Endothelial cell (in vitro differentiated cells): ENCODE measurements at regions not wholly inside any gene's neighbourhood (a gene's known extent, or its start where the extent isn't known, plus 50 kb on each side); places are given as distances from the start of the nearest gene placed in this dataset.

Experiments
- DNase-seq: peaks from one replicate; pipeline ENCODE4 v3.0.0; 2021; ENCODE audit warnings: low spot score
- H3K27ac Mint-ChIP-seq: one replicate; pipeline ENCODE4 v1.8.0; 2021; ENCODE audit warnings: mixed read lengths, inconsistent platforms; ENCODE audit not compliant: unreplicated experiment
- H3K27me3 Mint-ChIP-seq: one replicate; pipeline ENCODE4 v1.8.0; 2021; ENCODE audit warnings: mild to moderate bottlenecking, moderate library complexity, mixed read lengths, inconsistent platforms; ENCODE audit not compliant: unreplicated experiment
- H3K36me3 Mint-ChIP-seq: one replicate; pipeline ENCODE4 v1.8.0; 2021; ENCODE audit warnings: mild to moderate bottlenecking, low read depth, mixed read lengths, inconsistent platforms; ENCODE audit not compliant: unreplicated experiment
- H3K4me1 Mint-ChIP-seq: one replicate; pipeline ENCODE4 v1.8.0; 2021; ENCODE audit warnings: mild to moderate bottlenecking, mixed read lengths, inconsistent platforms; ENCODE audit not compliant: unreplicated experiment
- H3K4me3 Mint-ChIP-seq: one replicate; pipeline ENCODE4 v1.8.0; 2021; ENCODE audit warnings: mild to moderate bottlenecking, mixed read lengths, inconsistent platforms; ENCODE audit not compliant: unreplicated experiment
- H3K9me3 Mint-ChIP-seq: one replicate; pipeline ENCODE4 v1.8.0; 2021; ENCODE audit warnings: mixed read lengths, inconsistent platforms; ENCODE audit not compliant: unreplicated experiment
- CTCF ChIP-seq: fragments of 200-600 bp; sonication (generic); IDR thresholded peaks from one replicate; pipeline ENCODE4 v1.5.0; 2021; ENCODE audit warnings: antibody characterized with exemption; ENCODE audit not compliant: unreplicated experiment

- no peaks in the 10 kb centered on the region for H3K27me3 Mint-ChIP-seq
- no peak overlapping the region for H3K4me3 Mint-ChIP-seq
- no peak overlapping the region for H3K27ac Mint-ChIP-seq
- no peaks in the 10 kb centered on the region for H3K9me3 Mint-ChIP-seq
- TF ChIP-seq CTCF: no peak
- no peaks in the 10 kb centered on the region for H3K36me3 Mint-ChIP-seq
- H3K4me1 Mint-ChIP-seq: peaks cover 3% of the 10 kb centered on the region
- DNase-seq: no peak
These were observed 362.8 kb downstream of the ISL1 start for GRCh38 chr5:51746023-51746422.

GRCh38 chr5:51748647-51749046, 365.4 kb downstream of the ISL1 start:
- no peak overlapping the region for H3K27ac Mint-ChIP-seq
- H3K9me3 Mint-ChIP-seq: no peaks in the 10 kb centered on the region
- DNase-seq: no peak
- no peak for TF ChIP-seq CTCF
- no peak overlapping the region for H3K4me3 Mint-ChIP-seq
- no peaks in the 10 kb centered on the region for H3K36me3 Mint-ChIP-seq
- H3K27me3 Mint-ChIP-seq: no peaks in the 10 kb centered on the region
- H3K4me1 Mint-ChIP-seq: peaks cover 3% of the 10 kb centered on the region
